ENCODE measurements at regions not wholly inside any gene's neighbourhood (a gene's known extent, or its start where the extent isn't known, plus 50 kb on each side); places are given as distances from the start of the nearest gene placed in this dataset.

DNA sequence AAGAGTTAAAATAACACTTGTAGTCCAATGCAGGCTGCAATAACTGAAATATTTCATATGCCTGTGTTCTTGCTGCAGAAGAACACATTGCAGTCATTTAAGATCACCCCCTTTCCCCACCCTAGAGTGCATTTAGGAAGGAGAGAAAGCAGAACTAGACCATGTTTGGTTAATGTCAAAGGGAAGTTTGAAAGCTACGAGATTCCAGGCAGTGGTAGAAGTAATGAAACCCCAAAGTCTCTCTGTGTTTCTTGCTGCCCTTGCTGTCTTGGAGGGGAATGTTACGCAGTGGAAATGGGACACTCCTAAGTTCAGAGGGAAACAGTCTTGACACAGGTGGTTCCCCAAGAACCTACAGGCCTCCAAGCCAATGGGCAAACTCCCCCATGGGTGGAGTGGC is 242.9 kb downstream of the PTEN start:
- H3K27ac ChIP-seq (ENCODE audit: insufficient read depth, low read length), result no peak overlapping the region
- H3K4me2 ChIP-seq (ENCODE audit: extremely low read depth, insufficient read depth, low read length), result no peak overlapping the region
- no peak overlapping the region for H3K9ac ChIP-seq (ENCODE audit: insufficient read depth, low read length)
- no peaks in the 10 kb centered on the region for H4K20me1 ChIP-seq (ENCODE audit: control insufficient read depth, extremely low read depth, insufficient read depth, low read length)
- no peaks in the 10 kb centered on the region for H3K9me3 ChIP-seq (ENCODE audit: control insufficient read depth, insufficient read depth, low read depth, low read length)
- no peak for DNase-seq (ENCODE audit: low read depth in 2 of 2)
- no peak for TF ChIP-seq EZH2 (IDR thresholded peaks at IDR 0.05; ENCODE audit: low read length, missing control alignments)
- TF ChIP-seq, protein P1, sequence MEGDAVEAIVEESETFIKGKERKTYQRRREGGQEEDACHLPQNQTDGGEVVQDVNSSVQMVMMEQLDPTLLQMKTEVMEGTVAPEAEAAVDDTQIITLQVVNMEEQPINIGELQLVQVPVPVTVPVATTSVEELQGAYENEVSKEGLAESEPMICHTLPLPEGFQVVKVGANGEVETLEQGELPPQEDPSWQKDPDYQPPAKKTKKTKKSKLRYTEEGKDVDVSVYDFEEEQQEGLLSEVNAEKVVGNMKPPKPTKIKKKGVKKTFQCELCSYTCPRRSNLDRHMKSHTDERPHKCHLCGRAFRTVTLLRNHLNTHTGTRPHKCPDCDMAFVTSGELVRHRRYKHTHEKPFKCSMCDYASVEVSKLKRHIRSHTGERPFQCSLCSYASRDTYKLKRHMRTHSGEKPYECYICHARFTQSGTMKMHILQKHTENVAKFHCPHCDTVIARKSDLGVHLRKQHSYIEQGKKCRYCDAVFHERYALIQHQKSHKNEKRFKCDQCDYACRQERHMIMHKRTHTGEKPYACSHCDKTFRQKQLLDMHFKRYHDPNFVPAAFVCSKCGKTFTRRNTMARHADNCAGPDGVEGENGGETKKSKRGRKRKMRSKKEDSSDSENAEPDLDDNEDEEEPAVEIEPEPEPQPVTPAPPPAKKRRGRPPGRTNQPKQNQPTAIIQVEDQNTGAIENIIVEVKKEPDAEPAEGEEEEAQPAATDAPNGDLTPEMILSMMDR (conservative IDR thresholded peaks at IDR 0.05 in 1 of 2, IDR thresholded peaks at IDR 0.05 in 1 of 2; ENCODE audit: low read depth in 1 of 2, low read length in 2 of 2), result no peak
- no peaks in the 10 kb centered on the region for H3K36me3 ChIP-seq (ENCODE audit: control insufficient read depth, insufficient read depth, low read length)
- peaks cover 5% of the 10 kb centered on the region for H3K4me1 ChIP-seq (ENCODE audit: control insufficient read depth, extremely low read depth, insufficient read depth, low read length)
- H3K79me2 ChIP-seq (ENCODE audit: control insufficient read depth, insufficient read depth, low read length), result no peaks in the 10 kb centered on the region
- H2AFZ ChIP-seq (ENCODE audit: low read length), result no peak overlapping the region
- no peak overlapping the region for H3K4me3 ChIP-seq (replicated peaks in 1 of 4; ENCODE audit: control extremely low read depth in 1 of 4, insufficient read depth in 1 of 4, low read depth in 3 of 4, low read length in 4 of 4)
- H3K27me3 ChIP-seq (ENCODE audit: control insufficient read depth, insufficient read depth, low read length), result no peaks in the 10 kb centered on the region

DNA sequence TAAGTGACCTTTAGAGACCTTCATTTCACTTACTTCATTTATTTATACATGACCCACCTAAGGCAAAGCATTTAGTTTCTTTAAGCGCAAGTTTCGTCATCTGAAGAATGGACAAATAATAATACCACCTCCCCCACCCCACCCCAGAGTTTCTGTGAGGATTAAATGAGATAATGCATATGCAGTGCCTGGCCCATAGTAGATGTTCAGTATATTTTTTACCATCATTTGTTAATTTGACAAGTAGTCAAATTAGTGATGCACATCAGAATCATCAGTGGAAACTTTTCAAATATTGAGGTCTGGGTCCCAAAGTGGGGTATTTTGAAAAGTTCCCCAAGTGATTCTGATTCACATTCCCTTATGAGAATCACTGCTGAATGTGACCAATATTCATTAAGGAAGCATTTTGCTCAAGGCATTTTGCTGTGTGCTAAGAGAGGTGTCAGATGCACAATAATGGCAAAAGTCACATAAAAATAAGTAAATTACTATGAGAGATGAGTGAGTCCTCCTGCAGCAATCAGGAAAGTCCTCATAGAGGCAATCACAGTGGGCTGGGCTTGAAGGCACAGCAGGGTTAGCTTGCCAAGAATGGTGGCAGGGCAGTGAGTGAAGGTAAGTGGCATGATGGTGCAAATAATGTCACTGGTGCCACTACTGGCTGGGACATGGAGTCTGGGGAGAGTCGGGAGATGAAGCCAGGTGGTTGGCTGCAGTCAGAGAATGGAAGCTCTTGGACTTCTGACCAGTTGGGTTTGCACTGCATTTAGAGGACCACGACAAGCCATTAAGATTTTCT is 244.1 kb downstream of the PTEN start:
- Histone ChIP-seq H3K27ac (ENCODE audit: insufficient read depth, low read length) (no peak overlapping the region), H3K36me3 (ENCODE audit: control insufficient read depth, insufficient read depth, low read length) (no peaks in the 10 kb centered on the region), H3K79me2 (ENCODE audit: control insufficient read depth, insufficient read depth, low read length) (no peaks in the 10 kb centered on the region), H3K9ac (ENCODE audit: insufficient read depth, low read length) (no peak overlapping the region), H2AFZ (ENCODE audit: low read length) (no peak overlapping the region), H3K4me1 (ENCODE audit: control insufficient read depth, extremely low read depth, insufficient read depth, low read length) (peaks cover 5% of the 10 kb centered on the region), H3K9me3 (ENCODE audit: control insufficient read depth, insufficient read depth, low read depth, low read length) (no peaks in the 10 kb centered on the region), H3K27me3 (ENCODE audit: control insufficient read depth, insufficient read depth, low read length) (no peaks in the 10 kb centered on the region), H3K4me3 (replicated peaks in 1 of 4; ENCODE audit: control extremely low read depth in 1 of 4, insufficient read depth in 1 of 4, low read depth in 3 of 4, low read length in 4 of 4) (no peak overlapping the region), H4K20me1 (ENCODE audit: control insufficient read depth, extremely low read depth, insufficient read depth, low read length) (no peaks in the 10 kb centered on the region), H3K4me2 (ENCODE audit: extremely low read depth, insufficient read depth, low read length) (no peak overlapping the region)
- no peak for DNase-seq (ENCODE audit: low read depth in 2 of 2)
- TF ChIP-seq, protein P1 (conservative IDR thresholded peaks at IDR 0.05 in 1 of 2, IDR thresholded peaks at IDR 0.05 in 1 of 2; ENCODE audit: low read depth in 1 of 2, low read length in 2 of 2), result no peak
- TF ChIP-seq EZH2 (IDR thresholded peaks at IDR 0.05; ENCODE audit: low read length, missing control alignments), result no peak

DNA sequence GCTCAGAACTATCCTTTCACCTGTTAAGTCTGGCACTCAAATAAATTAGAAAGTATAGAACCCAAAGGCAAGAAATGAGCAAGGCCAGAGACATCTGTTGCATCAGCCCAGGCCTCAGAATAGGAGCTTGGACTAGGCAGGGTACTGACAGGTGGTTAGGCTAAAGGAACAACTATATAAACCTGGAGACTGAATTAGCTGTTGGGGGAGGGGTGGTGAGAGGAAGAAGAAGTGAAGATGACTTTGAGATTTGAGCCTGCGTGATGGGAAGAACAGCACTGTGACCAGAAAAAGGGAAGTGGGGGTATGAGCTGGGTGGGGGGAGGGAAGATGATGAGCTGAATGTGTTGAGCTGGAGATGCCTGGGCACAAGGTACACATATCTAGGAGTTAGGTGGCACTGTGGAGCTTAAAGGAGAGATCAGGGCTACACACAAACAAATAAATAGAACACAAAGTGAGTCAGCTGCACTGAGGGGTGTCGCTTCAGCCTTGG is 244.7 kb downstream of the PTEN start:
- H3K4me1 ChIP-seq (ENCODE audit: control insufficient read depth, extremely low read depth, insufficient read depth, low read length), result peaks cover 5% of the 10 kb centered on the region
- H3K36me3 ChIP-seq (ENCODE audit: control insufficient read depth, insufficient read depth, low read length), result no peaks in the 10 kb centered on the region
- no peaks in the 10 kb centered on the region for H3K27me3 ChIP-seq (ENCODE audit: control insufficient read depth, insufficient read depth, low read length)
- H4K20me1 ChIP-seq (ENCODE audit: control insufficient read depth, extremely low read depth, insufficient read depth, low read length), result no peaks in the 10 kb centered on the region
- H2AFZ ChIP-seq (ENCODE audit: low read length), result no peak overlapping the region
- H3K9me3 ChIP-seq (ENCODE audit: control insufficient read depth, insufficient read depth, low read depth, low read length), result no peaks in the 10 kb centered on the region
- H3K4me3 ChIP-seq (replicated peaks in 1 of 4; ENCODE audit: control extremely low read depth in 1 of 4, insufficient read depth in 1 of 4, low read depth in 3 of 4, low read length in 4 of 4), result no peak overlapping the region
- no peak for DNase-seq (ENCODE audit: low read depth in 2 of 2)
- no peak overlapping the region for H3K9ac ChIP-seq (ENCODE audit: insufficient read depth, low read length)
- H3K79me2 ChIP-seq (ENCODE audit: control insufficient read depth, insufficient read depth, low read length), result no peaks in the 10 kb centered on the region
- H3K27ac ChIP-seq (ENCODE audit: insufficient read depth, low read length), result no peak overlapping the region
- no peak for TF ChIP-seq EZH2 (IDR thresholded peaks at IDR 0.05; ENCODE audit: low read length, missing control alignments)
- TF ChIP-seq, protein P1 (conservative IDR thresholded peaks at IDR 0.05 in 1 of 2, IDR thresholded peaks at IDR 0.05 in 1 of 2; ENCODE audit: low read depth in 1 of 2, low read length in 2 of 2), result no peak
- no peak overlapping the region for H3K4me2 ChIP-seq (ENCODE audit: extremely low read depth, insufficient read depth, low read length)
